ENCODE measurements at regions not wholly inside any gene's neighbourhood (a gene's known extent, or its start where the extent isn't known, plus 50 kb on each side); places are given as distances from the start of the nearest gene placed in this dataset.

- Histone ChIP-seq H3K9me1 (ENCODE audit: control insufficient read depth, extremely low read depth, insufficient read depth, low read length) (no peaks in the 10 kb centered on the region), H2AFZ (ENCODE audit: control insufficient read depth, low read length) (no peak overlapping the region), H3K36me3 (ENCODE audit: control insufficient read depth in 2 of 2, extremely low read depth in 1 of 2, insufficient read depth in 2 of 2, low read length in 2 of 2) (no peaks in the 10 kb centered on the region), H4K20me1 (ENCODE audit: control insufficient read depth, extremely low read depth, insufficient read depth, low read length) (no peaks in the 10 kb centered on the region), H3K4me2 (ENCODE audit: control insufficient read depth, extremely low read depth, insufficient read depth, low read depth, low read length) (no peak overlapping the region), H3K27ac (ENCODE audit: control insufficient read depth, insufficient read depth, low read length) (no peak overlapping the region), H3K79me2 (ENCODE audit: control insufficient read depth, insufficient read depth, low read length) (no peaks in the 10 kb centered on the region), H3K27me3 (ENCODE audit: control insufficient read depth, extremely low read depth, insufficient read depth, low read length) (no peaks in the 10 kb centered on the region), H3K9ac (ENCODE audit: control insufficient read depth, extremely low read depth, insufficient read depth, low read length) (no peak overlapping the region), H3K4me1 (ENCODE audit: control insufficient read depth, extremely low read depth, insufficient read depth, low read length) (no peaks in the 10 kb centered on the region), H3K4me3 (ENCODE audit: control insufficient read depth in 2 of 3, extremely low read depth in 1 of 3, insufficient read depth in 2 of 3, low read depth in 1 of 3, low read length in 3 of 3) (no peak overlapping the region), H3K9me3 (ENCODE audit: control insufficient read depth, low read depth, low read length) (no peaks in the 10 kb centered on the region)
- FAIRE-seq: no peak
- TF ChIP-seq EZH2 (IDR thresholded peaks at IDR 0.05; ENCODE audit: low read length) (no peak), CTCF (optimal IDR thresholded peaks at IDR 0.05 in 1 of 3, IDR thresholded peaks at IDR 0.05 in 1 of 3, conservative IDR thresholded peaks at IDR 0.05 in 1 of 3; ENCODE audit: extremely low read depth in 1 of 3, insufficient read depth in 2 of 3, low read length in 3 of 3) (no peak)
- dilution Hi-C loops (cut with MboI; ENCODE audit: extremely low pct_ligation_motif_present, low sequenced_read_pairs): no loop called here
- DNase-seq (ENCODE audit: low read depth, low spot score): no peak
Measured at GRCh38 chr11:96738311-96738710, 348.5 kb downstream of the JRKL start.

GRCh38 chr11:96741068-96741467, 351.3 kb downstream of the JRKL start:
- Histone ChIP-seq H3K9ac (ENCODE audit: control insufficient read depth, extremely low read depth, insufficient read depth, low read length) (no peak overlapping the region), H3K36me3 (ENCODE audit: control insufficient read depth in 2 of 2, extremely low read depth in 1 of 2, insufficient read depth in 2 of 2, low read length in 2 of 2) (no peaks in the 10 kb centered on the region), H4K20me1 (ENCODE audit: control insufficient read depth, extremely low read depth, insufficient read depth, low read length) (no peaks in the 10 kb centered on the region), H3K4me3 (ENCODE audit: control insufficient read depth in 2 of 3, extremely low read depth in 1 of 3, insufficient read depth in 2 of 3, low read depth in 1 of 3, low read length in 3 of 3) (no peak overlapping the region), H3K4me1 (ENCODE audit: control insufficient read depth, extremely low read depth, insufficient read depth, low read length) (no peaks in the 10 kb centered on the region), H3K27me3 (ENCODE audit: control insufficient read depth, extremely low read depth, insufficient read depth, low read length) (no peaks in the 10 kb centered on the region), H3K27ac (ENCODE audit: control insufficient read depth, insufficient read depth, low read length) (no peak overlapping the region), H3K79me2 (ENCODE audit: control insufficient read depth, insufficient read depth, low read length) (no peaks in the 10 kb centered on the region), H3K9me3 (ENCODE audit: control insufficient read depth, low read depth, low read length) (no peaks in the 10 kb centered on the region), H3K4me2 (ENCODE audit: control insufficient read depth, extremely low read depth, insufficient read depth, low read depth, low read length) (no peak overlapping the region), H2AFZ (ENCODE audit: control insufficient read depth, low read length) (no peak overlapping the region), H3K9me1 (ENCODE audit: control insufficient read depth, extremely low read depth, insufficient read depth, low read length) (no peaks in the 10 kb centered on the region)
- FAIRE-seq (no peak), DNase-seq (ENCODE audit: low read depth, low spot score) (no peak)
- TF ChIP-seq EZH2 (IDR thresholded peaks at IDR 0.05; ENCODE audit: low read length) (no peak), CTCF (optimal IDR thresholded peaks at IDR 0.05 in 1 of 3, IDR thresholded peaks at IDR 0.05 in 1 of 3, conservative IDR thresholded peaks at IDR 0.05 in 1 of 3; ENCODE audit: extremely low read depth in 1 of 3, insufficient read depth in 2 of 3, low read length in 3 of 3) (no peak)
- dilution Hi-C loops (cut with MboI; ENCODE audit: extremely low pct_ligation_motif_present, low sequenced_read_pairs): no loop called here
